Choroid plexus epithelial cell (primary cell): ENCODE measurements at regions not wholly inside any gene's neighbourhood (a gene's known extent, or its start where the extent isn't known, plus 50 kb on each side); places are given as distances from the start of the nearest gene placed in this dataset.

Experiments used
- DNase-seq: peaks from one replicate; pipeline ENCODE4 v3.0.0-alpha.2; 2010; ENCODE audit warnings: low read depth
- H3K4me3 ChIP-seq: 2 replicates; pipeline ENCODE4 v1.5.1; 2011; ENCODE audit warnings: low read depth, mild to moderate bottlenecking, control low read depth, low read length, moderate library complexity
- CTCF ChIP-seq: conservative IDR thresholded peaks from 2 replicates; pipeline ENCODE4 v1.5.1; 2011; ENCODE audit warnings: low read depth, mild to moderate bottlenecking, control low read depth, inconsistent platforms, low read length, moderate library complexity

- no peak for TF ChIP-seq CTCF
- no peak overlapping the region for H3K4me3 ChIP-seq
- DNase-seq = no peak
Observed at GRCh38 chr9:16331031-16331430, 539.4 kb downstream of the BNC2 start.

- no peak for TF ChIP-seq CTCF
- no peak for DNase-seq
- no peak overlapping the region for H3K4me3 ChIP-seq
Observed at GRCh38 chr9:16331527-16331926, 538.9 kb downstream of the BNC2 start.

GRCh38 chr9:16333691-16334090, 536.8 kb downstream of the BNC2 start:
- TF ChIP-seq CTCF = no peak
- no peak overlapping the region for H3K4me3 ChIP-seq
- no peak for DNase-seq

GRCh38 chr9:16335788-16336580, 534.5 kb downstream of the BNC2 start:
- peak; percentile 97 for DNase-seq
- no peak for TF ChIP-seq CTCF

GRCh38 chr9:16336833-16337232, 533.6 kb downstream of the BNC2 start:
- TF ChIP-seq CTCF = no peak
- no peak overlapping the region for H3K4me3 ChIP-seq
- DNase-seq = no peak

More at GRCh38 chr9:16335788-16336580, 534.5 kb downstream of the BNC2 start:
- no peak overlapping the region for H3K4me3 ChIP-seq

- peak; percentile 63 for DNase-seq
- no peak overlapping the region for H3K4me3 ChIP-seq
- no peak for TF ChIP-seq CTCF
Observed at GRCh38 chr9:16337322-16338029, 533.0 kb downstream of the BNC2 start.
